ENCODE measurements at regions not wholly inside any gene's neighbourhood (a gene's known extent, or its start where the extent isn't known, plus 50 kb on each side); places are given as distances from the start of the nearest gene placed in this dataset.
"Not testable (repeated sequence)": the region's sequence is repeated elsewhere in the genome, so short reads cannot be mapped to it uniquely, and the experiment has no call there.

- TF ChIP-seq CTCF (IDR thresholded peaks at IDR 0.05 in 2 of 3, conservative IDR thresholded peaks at IDR 0.05 in 1 of 3; ENCODE audit: borderline replicate concordance in 1 of 3, insufficient read depth in 1 of 3, low read depth in 2 of 3, low read length in 2 of 3); CBX3 (IDR thresholded peaks at IDR 0.05; ENCODE audit: low read depth); POLR2A (IDR thresholded peaks at IDR 0.05; ENCODE audit: borderline replicate concordance, extremely low read depth, insufficient read depth, insufficient read length); POLR2AphosphoS5 (IDR thresholded peaks at IDR 0.05; ENCODE audit: low read depth, low read length); JUND (IDR thresholded peaks at IDR 0.05); SRF (IDR thresholded peaks at IDR 0.05; ENCODE audit: low read depth); EZH2 (IDR thresholded peaks at IDR 0.05); ELF1 (IDR thresholded peaks at IDR 0.05; ENCODE audit: borderline replicate concordance, low read depth): not testable (repeated sequence)
Observed at GRCh38 chr3:195962222-195962621, 53.9 kb upstream of the TNK2 start.

Data from HCT116 (cell line).